ENCODE measurements at regions not wholly inside any gene's neighbourhood (a gene's known extent, or its start where the extent isn't known, plus 50 kb on each side); places are given as distances from the start of the nearest gene placed in this dataset.
A peak's percentile ranks its signal among the peaks of the same experiment; 100 is the strongest.

GRCh38 chr17:64780096-64781013 lies 118.2 kb upstream of the SMURF2 start (continued):
- TF ChIP-seq ZNF654 (tag by site-specific recombination; IDR thresholded peaks at IDR 0.05; ENCODE audit: low read depth) (no peak), KLF8 (tag by site-specific recombination; IDR thresholded peaks at IDR 0.05) (no peak), ZIC2 (tag by site-specific recombination; IDR thresholded peaks at IDR 0.05) (no peak), ZNF776 (tag by site-specific recombination; IDR thresholded peaks at IDR 0.05; ENCODE audit: borderline replicate concordance) (no peak), ZNF514 (tag by site-specific recombination; IDR thresholded peaks at IDR 0.05) (no peak), ZNF121 (tag by site-specific recombination; IDR thresholded peaks at IDR 0.05) (no peak), SP2 (tag by site-specific recombination; IDR thresholded peaks at IDR 0.05) (peak; percentile 76), ZBTB7A (tag by site-specific recombination; IDR thresholded peaks at IDR 0.05; ENCODE audit: low read depth) (no peak), ZNF670 (tag by site-specific recombination; IDR thresholded peaks at IDR 0.05; ENCODE audit: low read depth) (no peak), MYNN (tag by site-specific recombination; IDR thresholded peaks at IDR 0.05; ENCODE audit: borderline replicate concordance) (no peak), KLF16 (tag by site-specific recombination; IDR thresholded peaks at IDR 0.05) (0 out of 2 replicates have a peak, but pooled peaks have one; percentile 30), ZNF530 (tag by site-specific recombination; IDR thresholded peaks at IDR 0.05; ENCODE audit: low read depth) (no peak), ZNF558 (tag by site-specific recombination; IDR thresholded peaks at IDR 0.05) (no peak), ZBTB20 (tag by site-specific recombination; IDR thresholded peaks at IDR 0.05) (peak; percentile 65; the same call in 1 of the 2 replicates), ZNF157 (tag by site-specific recombination; IDR thresholded peaks at IDR 0.05) (no peak), ZNF335 (tag by site-specific recombination; conservative IDR thresholded peaks at IDR 0.05) (peak; percentile 81), PRDM1 (tag by site-specific recombination; IDR thresholded peaks at IDR 0.05) (no peak), ZNF391 (tag by site-specific recombination; IDR thresholded peaks at IDR 0.05; ENCODE audit: borderline replicate concordance, low read depth) (no peak), AEBP2 (tag by site-specific recombination; IDR thresholded peaks at IDR 0.05; ENCODE audit: borderline replicate concordance) (no peak), ZNF202 (tag by site-specific recombination; IDR thresholded peaks at IDR 0.05; ENCODE audit: borderline replicate concordance) (no peak), ZNF426 (tag by site-specific recombination; IDR thresholded peaks at IDR 0.05) (no peak), ZNF366 (tag by site-specific recombination; conservative IDR thresholded peaks at IDR 0.05) (no peak), TRIM28 (IDR thresholded peaks at IDR 0.05; ENCODE audit: borderline replicate concordance, low read length) (no peak), ZNF580 (tag by site-specific recombination; IDR thresholded peaks at IDR 0.05) (no peak), ZNF549 (tag by site-specific recombination; IDR thresholded peaks at IDR 0.05) (no peak)
- TF ChIP-seq, protein P1, sequence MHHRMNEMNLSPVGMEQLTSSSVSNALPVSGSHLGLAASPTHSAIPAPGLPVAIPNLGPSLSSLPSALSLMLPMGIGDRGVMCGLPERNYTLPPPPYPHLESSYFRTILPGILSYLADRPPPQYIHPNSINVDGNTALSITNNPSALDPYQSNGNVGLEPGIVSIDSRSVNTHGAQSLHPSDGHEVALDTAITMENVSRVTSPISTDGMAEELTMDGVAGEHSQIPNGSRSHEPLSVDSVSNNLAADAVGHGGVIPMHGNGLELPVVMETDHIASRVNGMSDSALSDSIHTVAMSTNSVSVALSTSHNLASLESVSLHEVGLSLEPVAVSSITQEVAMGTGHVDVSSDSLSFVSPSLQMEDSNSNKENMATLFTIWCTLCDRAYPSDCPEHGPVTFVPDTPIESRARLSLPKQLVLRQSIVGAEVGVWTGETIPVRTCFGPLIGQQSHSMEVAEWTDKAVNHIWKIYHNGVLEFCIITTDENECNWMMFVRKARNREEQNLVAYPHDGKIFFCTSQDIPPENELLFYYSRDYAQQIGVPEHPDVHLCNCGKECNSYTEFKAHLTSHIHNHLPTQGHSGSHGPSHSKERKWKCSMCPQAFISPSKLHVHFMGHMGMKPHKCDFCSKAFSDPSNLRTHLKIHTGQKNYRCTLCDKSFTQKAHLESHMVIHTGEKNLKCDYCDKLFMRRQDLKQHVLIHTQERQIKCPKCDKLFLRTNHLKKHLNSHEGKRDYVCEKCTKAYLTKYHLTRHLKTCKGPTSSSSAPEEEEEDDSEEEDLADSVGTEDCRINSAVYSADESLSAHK (tag by site-specific recombination; IDR thresholded peaks at IDR 0.05): no peak
- TF ChIP-seq, protein P2, sequence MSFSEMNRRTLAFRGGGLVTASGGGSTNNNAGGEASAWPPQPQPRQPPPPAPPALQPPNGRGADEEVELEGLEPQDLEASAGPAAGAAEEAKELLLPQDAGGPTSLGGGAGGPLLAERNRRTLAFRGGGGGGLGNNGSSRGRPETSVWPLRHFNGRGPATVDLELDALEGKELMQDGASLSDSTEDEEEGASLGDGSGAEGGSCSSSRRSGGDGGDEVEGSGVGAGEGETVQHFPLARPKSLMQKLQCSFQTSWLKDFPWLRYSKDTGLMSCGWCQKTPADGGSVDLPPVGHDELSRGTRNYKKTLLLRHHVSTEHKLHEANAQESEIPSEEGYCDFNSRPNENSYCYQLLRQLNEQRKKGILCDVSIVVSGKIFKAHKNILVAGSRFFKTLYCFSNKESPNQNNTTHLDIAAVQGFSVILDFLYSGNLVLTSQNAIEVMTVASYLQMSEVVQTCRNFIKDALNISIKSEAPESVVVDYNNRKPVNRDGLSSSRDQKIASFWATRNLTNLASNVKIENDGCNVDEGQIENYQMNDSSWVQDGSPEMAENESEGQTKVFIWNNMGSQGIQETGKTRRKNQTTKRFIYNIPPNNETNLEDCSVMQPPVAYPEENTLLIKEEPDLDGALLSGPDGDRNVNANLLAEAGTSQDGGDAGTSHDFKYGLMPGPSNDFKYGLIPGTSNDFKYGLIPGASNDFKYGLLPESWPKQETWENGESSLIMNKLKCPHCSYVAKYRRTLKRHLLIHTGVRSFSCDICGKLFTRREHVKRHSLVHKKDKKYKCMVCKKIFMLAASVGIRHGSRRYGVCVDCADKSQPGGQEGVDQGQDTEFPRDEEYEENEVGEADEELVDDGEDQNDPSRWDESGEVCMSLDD (tag by site-specific recombination; IDR thresholded peaks at IDR 0.05): no peak
- TF ChIP-seq, protein P3, sequence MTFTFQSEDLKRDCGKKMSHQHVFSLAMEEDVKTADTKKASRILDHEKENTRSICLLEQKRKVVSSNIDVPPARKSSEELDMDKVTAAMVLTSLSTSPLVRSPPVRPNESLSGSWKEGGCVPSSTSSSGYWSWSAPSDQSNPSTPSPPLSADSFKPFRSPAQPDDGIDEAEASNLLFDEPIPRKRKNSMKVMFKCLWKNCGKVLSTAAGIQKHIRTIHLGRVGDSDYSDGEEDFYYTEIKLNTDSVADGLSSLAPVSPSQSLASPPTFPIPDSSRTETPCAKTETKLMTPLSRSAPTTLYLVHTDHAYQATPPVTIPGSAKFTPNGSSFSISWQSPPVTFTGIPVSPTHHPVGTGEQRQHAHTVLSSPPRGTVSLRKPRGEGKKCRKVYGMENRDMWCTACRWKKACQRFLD (tag by site-specific recombination; IDR thresholded peaks at IDR 0.05): no peak
- TF ChIP-seq, protein P4, sequence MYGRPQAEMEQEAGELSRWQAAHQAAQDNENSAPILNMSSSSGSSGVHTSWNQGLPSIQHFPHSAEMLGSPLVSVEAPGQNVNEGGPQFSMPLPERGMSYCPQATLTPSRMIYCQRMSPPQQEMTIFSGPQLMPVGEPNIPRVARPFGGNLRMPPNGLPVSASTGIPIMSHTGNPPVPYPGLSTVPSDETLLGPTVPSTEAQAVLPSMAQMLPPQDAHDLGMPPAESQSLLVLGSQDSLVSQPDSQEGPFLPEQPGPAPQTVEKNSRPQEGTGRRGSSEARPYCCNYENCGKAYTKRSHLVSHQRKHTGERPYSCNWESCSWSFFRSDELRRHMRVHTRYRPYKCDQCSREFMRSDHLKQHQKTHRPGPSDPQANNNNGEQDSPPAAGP (tag by site-specific recombination; IDR thresholded peaks at IDR 0.05): no peak
